Osteocyte (in vitro differentiated cells): ENCODE measurements at regions not wholly inside any gene's neighbourhood (a gene's known extent, or its start where the extent isn't known, plus 50 kb on each side); places are given as distances from the start of the nearest gene placed in this dataset.

Experiments
- DNase-seq: peaks from one replicate; pipeline ENCODE4 v3.0.0; 2021; ENCODE audit warnings: mixed read lengths; ENCODE audit not compliant: unreplicated experiment; ENCODE audit errors: extremely low spot score
- H3K27ac Mint-ChIP-seq: one replicate; pipeline ENCODE4 v1.8.0; 2021; ENCODE audit warnings: mild to moderate bottlenecking, mixed read lengths; ENCODE audit not compliant: unreplicated experiment
- H3K27me3 Mint-ChIP-seq: one replicate; pipeline ENCODE4 v1.8.0; 2021; ENCODE audit warnings: mixed read lengths; ENCODE audit not compliant: unreplicated experiment
- H3K36me3 Mint-ChIP-seq: one replicate; pipeline ENCODE4 v1.8.0; 2021; ENCODE audit warnings: mixed read lengths; ENCODE audit not compliant: unreplicated experiment
- H3K4me1 Mint-ChIP-seq: one replicate; pipeline ENCODE4 v1.8.0; 2021; ENCODE audit warnings: mixed read lengths; ENCODE audit not compliant: unreplicated experiment
- H3K4me3 Mint-ChIP-seq: one replicate; pipeline ENCODE4 v1.8.0; 2021; ENCODE audit warnings: mild to moderate bottlenecking, moderate library complexity, mixed read lengths; ENCODE audit not compliant: unreplicated experiment
- H3K9me3 Mint-ChIP-seq: one replicate; pipeline ENCODE4 v1.8.0; 2021; ENCODE audit warnings: mixed read lengths; ENCODE audit not compliant: unreplicated experiment
- TF ChIP-seq, protein P1 (sequence below): fragments of 200-600 bp; sonication (generic); IDR thresholded peaks from 2 replicates; pipeline ENCODE4 v1.5.0; 2021; ENCODE audit warnings: antibody characterized with exemption, mild to moderate bottlenecking, moderate library complexity

DNA sequence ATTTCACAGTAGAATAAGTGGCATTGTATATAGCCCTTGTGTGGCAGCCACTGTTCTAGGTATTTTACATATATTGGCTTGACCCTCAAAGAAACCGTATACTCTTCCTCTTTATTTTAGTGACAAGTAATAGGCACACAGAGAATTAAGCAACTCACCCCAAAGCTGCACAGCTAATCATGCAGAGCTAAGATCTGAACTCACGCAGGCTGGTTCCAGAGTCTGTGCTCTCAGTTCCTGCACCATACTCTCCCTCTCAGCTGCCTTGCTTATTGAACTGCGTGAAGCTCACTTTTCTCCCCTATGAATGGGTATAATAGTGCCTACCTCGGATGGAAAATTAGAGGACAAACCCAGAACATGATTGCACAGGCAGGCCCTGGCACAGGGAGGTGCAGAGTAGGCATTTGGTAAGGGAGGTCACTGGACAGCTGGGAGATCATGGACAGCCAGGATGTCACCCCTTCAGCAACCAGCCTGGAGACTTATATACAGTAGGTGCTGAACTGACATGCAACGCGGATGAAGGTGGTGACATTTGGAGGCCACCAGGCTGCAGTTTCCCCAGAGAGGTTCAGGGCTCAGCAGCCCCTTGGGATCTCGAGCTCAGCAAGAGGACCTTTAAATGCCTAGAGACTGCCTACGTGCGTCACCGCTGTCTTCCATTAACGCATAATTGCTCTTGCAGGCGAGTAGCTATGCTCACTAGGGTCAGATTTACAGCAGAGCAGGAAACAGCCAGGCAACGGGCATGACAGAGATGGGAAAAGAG lies 78.4 kb upstream of the TP53I11 start:
- H3K4me1 Mint-ChIP-seq: peaks cover 4% of the 10 kb centered on the region
- DNase-seq: no peak
- H3K27ac Mint-ChIP-seq: no peak overlapping the region
- no peaks in the 10 kb centered on the region for H3K36me3 Mint-ChIP-seq
- H3K4me3 Mint-ChIP-seq: no peak overlapping the region
- H3K9me3 Mint-ChIP-seq: no peaks in the 10 kb centered on the region
- H3K27me3 Mint-ChIP-seq: peaks cover 44% of the 10 kb centered on the region
- TF ChIP-seq, protein P1, sequence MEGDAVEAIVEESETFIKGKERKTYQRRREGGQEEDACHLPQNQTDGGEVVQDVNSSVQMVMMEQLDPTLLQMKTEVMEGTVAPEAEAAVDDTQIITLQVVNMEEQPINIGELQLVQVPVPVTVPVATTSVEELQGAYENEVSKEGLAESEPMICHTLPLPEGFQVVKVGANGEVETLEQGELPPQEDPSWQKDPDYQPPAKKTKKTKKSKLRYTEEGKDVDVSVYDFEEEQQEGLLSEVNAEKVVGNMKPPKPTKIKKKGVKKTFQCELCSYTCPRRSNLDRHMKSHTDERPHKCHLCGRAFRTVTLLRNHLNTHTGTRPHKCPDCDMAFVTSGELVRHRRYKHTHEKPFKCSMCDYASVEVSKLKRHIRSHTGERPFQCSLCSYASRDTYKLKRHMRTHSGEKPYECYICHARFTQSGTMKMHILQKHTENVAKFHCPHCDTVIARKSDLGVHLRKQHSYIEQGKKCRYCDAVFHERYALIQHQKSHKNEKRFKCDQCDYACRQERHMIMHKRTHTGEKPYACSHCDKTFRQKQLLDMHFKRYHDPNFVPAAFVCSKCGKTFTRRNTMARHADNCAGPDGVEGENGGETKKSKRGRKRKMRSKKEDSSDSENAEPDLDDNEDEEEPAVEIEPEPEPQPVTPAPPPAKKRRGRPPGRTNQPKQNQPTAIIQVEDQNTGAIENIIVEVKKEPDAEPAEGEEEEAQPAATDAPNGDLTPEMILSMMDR: no peak

DNA sequence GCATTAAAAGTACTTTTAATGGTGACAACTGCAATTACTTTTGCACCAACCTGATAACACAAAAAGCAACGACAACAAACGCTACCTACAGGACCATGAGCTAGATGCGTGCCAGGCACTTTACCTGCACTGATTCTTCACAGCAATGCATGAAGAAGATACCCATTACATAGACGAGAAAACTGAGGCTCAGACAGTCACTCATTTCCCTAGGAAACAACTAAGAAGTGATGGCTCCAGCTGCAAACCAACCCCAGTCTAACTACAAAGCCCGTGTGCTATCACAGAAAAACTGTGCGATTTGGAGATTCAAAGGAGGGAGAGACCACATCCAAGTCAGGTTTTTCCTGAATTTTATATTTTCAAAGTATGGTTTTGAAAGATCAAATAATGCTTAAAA lies 80.1 kb upstream of the TP53I11 start:
- H3K4me3 Mint-ChIP-seq: no peak overlapping the region
- TF ChIP-seq, protein P1: no peak
- H3K4me1 Mint-ChIP-seq: peaks cover 4% of the 10 kb centered on the region
- H3K27ac Mint-ChIP-seq: no peak overlapping the region
- no peaks in the 10 kb centered on the region for H3K9me3 Mint-ChIP-seq
- H3K36me3 Mint-ChIP-seq: no peaks in the 10 kb centered on the region
- DNase-seq: no peak
- peaks cover 50% of the 10 kb centered on the region for H3K27me3 Mint-ChIP-seq

DNA sequence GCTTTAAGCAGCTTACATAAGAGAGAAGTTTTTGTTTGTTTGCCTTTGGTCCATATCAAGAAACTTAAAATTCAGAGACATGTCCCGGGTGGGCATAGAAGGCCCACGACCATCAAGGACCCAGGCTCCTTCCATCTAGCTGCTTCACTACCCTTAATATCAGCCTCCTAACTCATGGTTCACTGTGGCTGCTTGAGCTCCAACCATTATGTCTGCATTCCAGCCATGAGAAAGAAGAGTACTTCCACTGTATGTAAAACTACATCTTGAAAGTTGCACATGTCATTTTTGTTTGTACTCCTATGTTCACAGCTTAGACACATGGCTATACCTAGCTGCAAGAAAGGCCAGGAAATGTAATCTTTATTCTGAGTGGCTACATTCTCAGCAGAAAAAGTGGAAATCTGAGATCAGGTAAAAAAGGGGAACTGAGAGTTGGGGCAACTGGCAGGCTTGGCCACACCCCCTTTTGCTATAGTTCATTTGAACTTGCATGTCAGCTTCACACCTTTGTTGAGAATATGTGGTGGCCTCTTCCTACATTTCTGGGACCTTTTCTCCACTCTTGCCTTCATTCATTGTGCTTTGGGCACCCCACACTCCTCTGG lies 81.3 kb upstream of the TP53I11 start:
- TF ChIP-seq, protein P1: no peak
- Mint-ChIP-seq H3K27me3 (peaks cover 57% of the 10 kb centered on the region), H3K4me3 (no peak overlapping the region), H3K4me1 (no peaks in the 10 kb centered on the region), H3K27ac (no peak overlapping the region), H3K9me3 (no peaks in the 10 kb centered on the region), H3K36me3 (no peaks in the 10 kb centered on the region)
- DNase-seq: no peak

DNA sequence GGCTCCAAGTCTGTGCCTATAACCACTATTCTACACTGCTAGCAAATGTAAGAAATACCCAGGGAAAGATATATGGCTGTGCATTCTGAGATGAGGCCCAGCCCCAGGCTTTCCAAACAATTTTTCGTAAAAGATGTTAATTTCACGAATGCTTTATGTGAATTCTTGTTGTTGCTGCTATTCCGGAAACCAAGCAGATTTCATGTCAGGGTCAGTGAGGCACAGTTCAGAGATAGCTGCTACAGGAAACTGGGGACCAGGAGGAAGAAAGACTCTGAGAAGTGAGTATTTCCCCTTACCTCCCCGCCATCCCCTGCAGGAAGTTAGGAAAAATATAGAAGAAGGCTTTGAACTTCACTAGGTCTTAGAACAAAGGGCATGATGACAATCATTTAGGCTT lies 84.7 kb upstream of the TP53I11 start:
- no peaks in the 10 kb centered on the region for H3K4me1 Mint-ChIP-seq
- no peak for DNase-seq
- H3K9me3 Mint-ChIP-seq: peaks cover 16% of the 10 kb centered on the region
- H3K27me3 Mint-ChIP-seq: peaks cover 51% of the 10 kb centered on the region
- H3K36me3 Mint-ChIP-seq: peaks cover 9% of the 10 kb centered on the region
- no peak overlapping the region for H3K4me3 Mint-ChIP-seq
- no peak overlapping the region for H3K27ac Mint-ChIP-seq
- TF ChIP-seq, protein P1: no peak

DNA sequence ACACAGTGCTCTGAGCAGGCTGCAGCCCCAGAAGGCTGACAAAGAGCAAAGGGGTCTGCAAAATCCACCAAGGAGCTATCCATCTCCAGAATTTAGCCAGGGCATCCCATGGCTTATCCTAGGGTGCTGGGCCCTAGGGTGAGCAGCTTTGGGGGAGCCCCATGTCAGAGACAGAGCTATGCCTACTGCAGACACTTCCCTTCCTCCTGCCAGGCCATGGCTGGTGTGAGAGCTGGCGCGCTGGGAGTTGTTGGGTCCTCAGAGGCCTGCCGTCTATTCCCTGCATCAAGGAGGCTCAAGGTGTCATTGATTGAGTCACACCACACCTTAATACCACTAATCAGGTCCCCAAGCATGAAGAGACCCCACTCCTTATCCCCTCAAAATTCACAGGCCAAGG lies 85.3 kb upstream of the TP53I11 start:
- Mint-ChIP-seq H3K27me3 (peaks cover 55% of the 10 kb centered on the region), H3K36me3 (peaks cover 9% of the 10 kb centered on the region), H3K9me3 (peaks cover 16% of the 10 kb centered on the region), H3K4me3 (no peak overlapping the region), H3K4me1 (no peaks in the 10 kb centered on the region), H3K27ac (no peak overlapping the region)
- no peak for DNase-seq
- TF ChIP-seq, protein P1: no peak
